Right lobe of liver (tissue), 6 donors: ENCODE measurements at regions not wholly inside any gene's neighbourhood (a gene's known extent, or its start where the extent isn't known, plus 50 kb on each side); places are given as distances from the start of the nearest gene placed in this dataset.

ENCODE experiments used
- ATAC-seq, 4 donors: fragments of 200-7000 bp; cut with Tn5 transposase; one replicate each; pipeline ENCODE4 v1.9.1; 2020; ENCODE audit warnings: mild to moderate bottlenecking in 4 of 4, moderate library complexity in 4 of 4
- DNase-seq, 3 donors: peaks; one replicate each; pipeline ENCODE4 v3.0.0-alpha.2; 2020
- H3K27ac ChIP-seq, 3 donors: fragments of 200-600 bp; one replicate each; pipeline ENCODE4 v1.8.0; 2022
- H3K27me3 ChIP-seq, 2 donors: fragments of 200-600 bp; one replicate each; pipeline ENCODE4 v1.8.0; 2022
- H3K36me3 ChIP-seq, 4 donors: fragments of 200-600 bp; sonication (generic) in 1 of 4; one replicate each; pipeline versions ENCODE4 v1.5.1 to v1.8.0; 2017 to 2022; ENCODE audit warnings: control low read depth in 1 of 4
- H3K4me1 ChIP-seq, 4 donors: fragments of 200-600 bp; sonication (generic) in 1 of 4; one replicate each; pipeline versions ENCODE4 v1.5.1 to v1.8.0; 2017 to 2022; ENCODE audit warnings: control low read depth in 1 of 4
- H3K4me3 ChIP-seq, 3 donors: fragments of 200-600 bp; one replicate each; pipeline ENCODE4 v1.8.0; 2022
- H3K9me3 ChIP-seq, 4 donors: fragments of 200-600 bp; sonication (generic) in 1 of 4; one replicate each; pipeline versions ENCODE4 v1.5.1 to v1.8.0; 2017 to 2022; ENCODE audit warnings: control low read depth in 1 of 4
- POLR2A ChIP-seq: fragments of 450-650 bp; IDR thresholded peaks from one replicate; pipeline ENCODE4 v1.6.1; 2017; ENCODE audit warnings: antibody characterized with exemption, mild to moderate bottlenecking
- WGBS: methylation state at CpG from one replicate; pipeline ENCODE4 v1.1.6; 2018; ENCODE audit warnings: low coverage, low lambda C conversion rate; ENCODE audit not compliant: insufficient coverage; ENCODE audit errors: missing lambda C conversion rate; 5-methylcytosine and 5-hydroxymethylcytosine counted together
- intact Hi-C, 2 donors: fragments of 100-400 bp; cut with DNase I; formaldehyde crosslinking; loops; one replicate each; pipeline versions ENCODE4 v1.11.2 to v1.14.1; 2022
- TF ChIP-seq, protein P1 (sequence below), 4 donors: fragments of 200-600 bp in 3 of 4; fragments of 450-650 bp in 1 of 4; IDR thresholded peaks; one replicate each; pipeline versions ENCODE4 v1.5.1 to v1.8.0; 2016 to 2022; ENCODE audit warnings: antibody characterized with exemption in 4 of 4, mild to moderate bottlenecking in 2 of 4
- donor health status: DM: no; HTN: yes; CAD: no.
- donor health status: DM: no; HTN: no; CAD: no.
- donor health status: DM: no; HTN: no; CAD: no.
- donor health status: DM: no; HTN: yes; CAD: no.
- donor health status: DM: no; HTN: yes; CAD: no.

DNA sequence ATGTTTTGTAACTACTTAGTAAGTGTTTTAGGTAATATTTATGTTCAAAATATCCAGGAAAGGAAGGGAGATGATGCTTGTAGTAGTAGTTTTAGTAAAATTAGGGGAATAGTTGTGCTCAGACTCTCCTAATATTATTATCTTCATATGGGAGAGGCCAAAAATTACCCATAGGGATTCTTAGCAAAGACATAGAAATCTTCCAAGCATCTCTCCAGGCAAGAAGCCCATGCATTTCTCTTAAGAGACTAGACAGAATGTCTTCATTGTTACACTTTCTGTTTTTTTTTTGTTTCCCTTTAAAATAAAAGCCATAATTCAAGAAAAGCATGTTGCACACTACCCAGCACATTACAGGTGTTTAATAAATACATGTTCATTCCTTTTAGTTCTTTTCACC, 180.6 kb downstream of the CYB561 start:
- DNase-seq (no peak), ATAC-seq (no peak)
- Histone ChIP-seq H3K36me3 (no peaks in the 10 kb centered on the region), H3K9me3 (no peaks in the 10 kb centered on the region), H3K4me3 (no peak overlapping the region), H3K4me1 (no peaks in the 10 kb centered on the region), H3K27ac (no peak overlapping the region), H3K27me3 (no peaks in the 10 kb centered on the region)
- TF ChIP-seq, protein P1, sequence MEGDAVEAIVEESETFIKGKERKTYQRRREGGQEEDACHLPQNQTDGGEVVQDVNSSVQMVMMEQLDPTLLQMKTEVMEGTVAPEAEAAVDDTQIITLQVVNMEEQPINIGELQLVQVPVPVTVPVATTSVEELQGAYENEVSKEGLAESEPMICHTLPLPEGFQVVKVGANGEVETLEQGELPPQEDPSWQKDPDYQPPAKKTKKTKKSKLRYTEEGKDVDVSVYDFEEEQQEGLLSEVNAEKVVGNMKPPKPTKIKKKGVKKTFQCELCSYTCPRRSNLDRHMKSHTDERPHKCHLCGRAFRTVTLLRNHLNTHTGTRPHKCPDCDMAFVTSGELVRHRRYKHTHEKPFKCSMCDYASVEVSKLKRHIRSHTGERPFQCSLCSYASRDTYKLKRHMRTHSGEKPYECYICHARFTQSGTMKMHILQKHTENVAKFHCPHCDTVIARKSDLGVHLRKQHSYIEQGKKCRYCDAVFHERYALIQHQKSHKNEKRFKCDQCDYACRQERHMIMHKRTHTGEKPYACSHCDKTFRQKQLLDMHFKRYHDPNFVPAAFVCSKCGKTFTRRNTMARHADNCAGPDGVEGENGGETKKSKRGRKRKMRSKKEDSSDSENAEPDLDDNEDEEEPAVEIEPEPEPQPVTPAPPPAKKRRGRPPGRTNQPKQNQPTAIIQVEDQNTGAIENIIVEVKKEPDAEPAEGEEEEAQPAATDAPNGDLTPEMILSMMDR (IDR thresholded peaks at IDR 0.05), result no peak
- TF ChIP-seq POLR2A, result no peak
- intact Hi-C loops, result no loop called here

DNA sequence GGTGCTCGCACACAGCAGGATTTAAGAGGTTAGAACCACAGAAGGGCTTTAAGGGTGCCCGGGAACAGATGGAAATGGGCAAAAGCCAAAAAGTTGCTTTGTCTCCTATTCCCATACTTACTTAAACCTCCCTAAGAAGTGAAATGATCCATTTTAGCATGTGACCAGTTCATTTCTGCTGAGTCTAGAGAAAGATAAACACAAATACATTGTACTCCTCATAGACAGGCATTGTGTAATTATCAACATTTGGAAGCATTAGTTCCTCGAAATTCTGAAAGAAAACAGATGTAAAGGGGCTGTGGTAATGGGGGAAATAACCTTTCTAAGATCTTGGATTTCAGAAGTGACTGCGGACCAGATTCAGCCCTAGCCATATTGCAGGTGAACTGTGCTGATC, 178.3 kb downstream of the CYB561 start:
- 66% methylated on average over 4 of the region's 4 CpGs for WGBS
- Histone ChIP-seq H3K9me3 (no peaks in the 10 kb centered on the region), H3K27me3 (no peaks in the 10 kb centered on the region), H3K4me3 (no peak overlapping the region), H3K27ac (no peak overlapping the region), H3K36me3 (no peaks in the 10 kb centered on the region), H3K4me1 (no peaks in the 10 kb centered on the region)
- TF ChIP-seq, protein P1 (IDR thresholded peaks at IDR 0.05), result no peak
- TF ChIP-seq POLR2A, result no peak
- ATAC-seq, result no peak
- no peak for DNase-seq
- intact Hi-C loops, result no loop called here

DNA sequence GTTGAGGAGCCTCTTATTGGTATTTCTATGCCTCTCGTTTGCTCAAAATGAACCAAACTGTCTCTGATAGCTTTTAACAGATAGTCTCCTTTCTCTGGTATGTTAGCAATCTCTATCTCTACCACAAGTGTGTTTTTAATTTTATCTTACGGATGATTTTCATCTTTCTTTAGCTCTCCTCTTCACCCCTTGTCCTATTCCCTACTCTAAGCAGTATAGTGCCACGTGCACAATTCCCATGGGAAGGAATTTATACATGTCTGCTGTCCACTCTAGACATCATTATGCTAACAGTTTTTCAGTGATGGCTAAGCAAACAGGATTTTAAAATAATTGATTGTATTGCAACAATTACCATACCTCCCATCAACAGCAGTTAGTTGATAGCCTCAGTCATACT, 177.3 kb downstream of the CYB561 start:
- Histone ChIP-seq H3K27me3 (no peaks in the 10 kb centered on the region), H3K36me3 (no peaks in the 10 kb centered on the region), H3K27ac (no peak overlapping the region), H3K9me3 (no peaks in the 10 kb centered on the region), H3K4me1 (no peaks in the 10 kb centered on the region), H3K4me3 (no peak overlapping the region)
- WGBS, result 80% methylated on average over 3 of the region's 3 CpGs
- DNase-seq (no peak), ATAC-seq (no peak)
- TF ChIP-seq POLR2A, result no peak
- TF ChIP-seq, protein P1 (IDR thresholded peaks at IDR 0.05), result no peak
- intact Hi-C loops, result no loop called here

DNA sequence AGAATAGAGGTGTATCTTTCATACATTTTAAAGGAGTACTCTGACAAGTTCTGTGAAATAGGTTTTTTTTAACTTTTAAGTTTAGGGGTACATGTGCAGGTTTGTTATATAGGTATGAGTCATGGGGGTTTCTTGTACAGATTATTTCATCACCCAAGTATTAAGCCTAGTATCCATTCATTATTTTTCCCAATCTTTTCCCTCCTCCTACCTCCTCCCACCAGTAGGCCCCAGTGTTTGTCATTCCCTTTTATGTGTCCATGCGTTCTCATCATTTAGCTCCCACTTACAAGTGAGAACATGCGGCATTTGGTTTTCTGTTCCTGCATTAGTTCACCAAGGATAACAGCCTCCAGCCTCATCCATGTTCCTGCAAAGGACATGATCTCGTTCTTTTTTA, 175.5 kb downstream of the CYB561 start:
- no peak for ATAC-seq
- Histone ChIP-seq H3K4me3 (no peak overlapping the region), H3K27me3 (no peaks in the 10 kb centered on the region), H3K36me3 (no peaks in the 10 kb centered on the region), H3K27ac (no peak overlapping the region), H3K4me1 (no peaks in the 10 kb centered on the region), H3K9me3 (no peaks in the 10 kb centered on the region)
- no peak for DNase-seq
- intact Hi-C loops, result no loop called here
- 79% methylated on average over 3 of the region's 3 CpGs for WGBS
- TF ChIP-seq POLR2A, result no peak
- TF ChIP-seq, protein P1 (IDR thresholded peaks at IDR 0.05), result no peak

DNA sequence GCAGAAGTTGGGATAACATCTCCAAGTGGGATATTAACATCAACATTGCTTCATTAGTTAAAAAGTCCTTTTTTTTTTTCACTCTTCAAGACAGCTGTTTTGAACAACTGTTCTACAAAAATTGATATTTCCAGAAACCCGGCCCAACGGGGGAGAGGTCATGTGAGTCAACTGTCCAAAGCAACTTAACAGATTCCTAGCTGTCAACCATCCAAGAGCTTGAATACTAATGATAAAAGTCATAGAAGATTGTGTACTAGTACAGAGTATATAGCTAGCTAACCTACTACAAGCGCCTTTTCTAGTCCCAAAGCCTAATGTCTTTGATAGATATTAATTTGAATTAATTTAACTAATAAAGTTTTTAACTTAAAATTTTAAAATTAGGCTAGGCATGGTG, 172.0 kb downstream of the CYB561 start:
- no peak overlapping the region for H3K4me3 ChIP-seq
- TF ChIP-seq, protein P1 (IDR thresholded peaks at IDR 0.05), result no peak
- no peak for TF ChIP-seq POLR2A
- no peaks in the 10 kb centered on the region for H3K27me3 ChIP-seq
- DNase-seq (no peak), ATAC-seq (no peak)
- H3K27ac ChIP-seq, result no peak overlapping the region
- 62% methylated on average over 3 of the region's 3 CpGs for WGBS
- H3K4me1 ChIP-seq, result no peaks in the 10 kb centered on the region
- intact Hi-C loops, result no loop called here
- H3K36me3 ChIP-seq, result no peaks in the 10 kb centered on the region
- no peaks in the 10 kb centered on the region for H3K9me3 ChIP-seq
